Upper lobe of right lung (tissue), 1 donor: ENCODE measurements at regions not wholly inside any gene's neighbourhood (a gene's known extent, or its start where the extent isn't known, plus 50 kb on each side); places are given as distances from the start of the nearest gene placed in this dataset.

Source experiments
- ATAC-seq: fragments of 200-7000 bp; cut with Tn5 transposase; one replicate; pipeline ENCODE4 v1.9.1; 2020; ENCODE audit warnings: mild to moderate bottlenecking, moderate library complexity
- DNase-seq: peaks from one replicate; pipeline ENCODE4 v3.0.0-alpha.2; 2020
- H3K27ac ChIP-seq: fragments of 200-600 bp; one replicate; pipeline ENCODE4 v1.8.0; 2022
- H3K27me3 ChIP-seq: fragments of 200-600 bp; one replicate; pipeline ENCODE4 v1.8.0; 2022; ENCODE audit warnings: mild to moderate bottlenecking
- H3K36me3 ChIP-seq: fragments of 200-600 bp; one replicate; pipeline ENCODE4 v1.8.0; 2022
- H3K4me1 ChIP-seq: fragments of 200-600 bp; one replicate; pipeline ENCODE4 v1.8.0; 2022
- H3K4me3 ChIP-seq: fragments of 200-600 bp; one replicate; pipeline ENCODE4 v1.8.0; 2022; ENCODE audit warnings: mild to moderate bottlenecking
- H3K9me3 ChIP-seq: fragments of 200-600 bp; one replicate; pipeline ENCODE4 v1.8.0; 2022
- CTCF ChIP-seq: fragments of 200-600 bp; IDR thresholded peaks from one replicate; pipeline ENCODE4 v1.8.0; 2022; ENCODE audit warnings: antibody characterized with exemption
- intact Hi-C: fragments of 100-400 bp; cut with DNase I; formaldehyde crosslinking; loops from one replicate; pipeline ENCODE4 v1.11.0; 2022
- donor health status: DM: no; HTN: yes; CAD: no; lungs with severe emphysema.

GRCh38 chr21:26761174-26761915 is 83.9 kb downstream of the ADAMTS1 start:
- no peak overlapping the region for H3K27ac ChIP-seq
- no peak for TF ChIP-seq CTCF
- no peaks in the 10 kb centered on the region for H3K36me3 ChIP-seq
- DNase-seq: no peak
- no peaks in the 10 kb centered on the region for H3K9me3 ChIP-seq
- H3K4me1 ChIP-seq: no peaks in the 10 kb centered on the region
- no peaks in the 10 kb centered on the region for H3K27me3 ChIP-seq
- no peak for ATAC-seq
- intact Hi-C loops: no loop called here
- no peak overlapping the region for H3K4me3 ChIP-seq

- no peaks in the 10 kb centered on the region for H3K4me1 ChIP-seq
- DNase-seq (no peak), ATAC-seq (no peak)
- no peaks in the 10 kb centered on the region for H3K27me3 ChIP-seq
- H3K27ac ChIP-seq: no peak overlapping the region
- no peak overlapping the region for H3K4me3 ChIP-seq
- TF ChIP-seq CTCF: no peak
- H3K9me3 ChIP-seq: no peaks in the 10 kb centered on the region
- intact Hi-C loops: no loop called here
- no peaks in the 10 kb centered on the region for H3K36me3 ChIP-seq
Observed at GRCh38 chr21:26759731-26760130, 85.5 kb downstream of the ADAMTS1 start.

- H3K4me1 ChIP-seq: no peaks in the 10 kb centered on the region
- no peaks in the 10 kb centered on the region for H3K9me3 ChIP-seq
- H3K27ac ChIP-seq: no peak overlapping the region
- intact Hi-C loops: no loop called here
- TF ChIP-seq CTCF: no peak
- no peaks in the 10 kb centered on the region for H3K36me3 ChIP-seq
- H3K4me3 ChIP-seq: no peak overlapping the region
- ATAC-seq: no peak
- H3K27me3 ChIP-seq: no peaks in the 10 kb centered on the region
- no peak for DNase-seq
Observed at GRCh38 chr21:26758083-26758880, 86.9 kb downstream of the ADAMTS1 start.

- no peaks in the 10 kb centered on the region for H3K27me3 ChIP-seq
- no peak overlapping the region for H3K27ac ChIP-seq
- no peaks in the 10 kb centered on the region for H3K9me3 ChIP-seq
- H3K4me1 ChIP-seq: no peaks in the 10 kb centered on the region
- intact Hi-C loops: no loop called here
- no peak overlapping the region for H3K4me3 ChIP-seq
- TF ChIP-seq CTCF: no peak
- DNase-seq (no peak), ATAC-seq (no peak)
- no peaks in the 10 kb centered on the region for H3K36me3 ChIP-seq
Observed at GRCh38 chr21:26756491-26757159, 88.6 kb downstream of the ADAMTS1 start.

GRCh38 chr21:26754853-26755252 is 90.4 kb downstream of the ADAMTS1 start:
- ATAC-seq: no peak
- Histone ChIP-seq H3K27me3 (no peaks in the 10 kb centered on the region), H3K9me3 (no peaks in the 10 kb centered on the region), H3K4me1 (no peaks in the 10 kb centered on the region), H3K36me3 (no peaks in the 10 kb centered on the region), H3K4me3 (no peak overlapping the region), H3K27ac (no peak overlapping the region)
- TF ChIP-seq CTCF: no peak
- DNase-seq: no peak
- intact Hi-C loops: no loop called here
